Activated gamma-delta T cell (primary cell): ENCODE measurements at regions not wholly inside any gene's neighbourhood (a gene's known extent, or its start where the extent isn't known, plus 50 kb on each side); places are given as distances from the start of the nearest gene placed in this dataset.
"Not testable (repeated sequence)": the region's sequence is repeated elsewhere in the genome, so short reads cannot be mapped to it uniquely, and the experiment has no call there.

Experiments used
- DNase-seq: peaks from one replicate; lab custom pipeline; 2025; lab: John Stamatoyannopoulos, UW

DNA sequence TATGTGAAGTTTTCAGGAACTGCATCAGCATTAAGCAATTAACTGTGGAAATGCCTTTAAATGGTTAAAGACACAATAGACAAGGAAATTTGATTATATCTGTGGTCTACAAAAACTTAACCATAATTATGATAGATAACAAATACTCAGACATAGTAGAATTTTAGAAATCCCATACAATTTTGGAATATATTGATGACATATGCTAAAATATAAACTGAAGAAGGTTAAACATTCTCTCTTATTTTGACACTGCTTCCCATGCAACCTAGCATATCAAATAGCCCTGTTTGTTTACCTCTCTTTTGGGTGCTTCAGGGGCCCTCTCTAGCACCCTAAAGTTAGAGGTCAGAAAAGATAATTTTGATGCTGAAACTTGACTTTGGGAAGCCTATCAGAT is 1274.8 kb upstream of the SLC39A10 start:
- DNase-seq = no peak

DNA sequence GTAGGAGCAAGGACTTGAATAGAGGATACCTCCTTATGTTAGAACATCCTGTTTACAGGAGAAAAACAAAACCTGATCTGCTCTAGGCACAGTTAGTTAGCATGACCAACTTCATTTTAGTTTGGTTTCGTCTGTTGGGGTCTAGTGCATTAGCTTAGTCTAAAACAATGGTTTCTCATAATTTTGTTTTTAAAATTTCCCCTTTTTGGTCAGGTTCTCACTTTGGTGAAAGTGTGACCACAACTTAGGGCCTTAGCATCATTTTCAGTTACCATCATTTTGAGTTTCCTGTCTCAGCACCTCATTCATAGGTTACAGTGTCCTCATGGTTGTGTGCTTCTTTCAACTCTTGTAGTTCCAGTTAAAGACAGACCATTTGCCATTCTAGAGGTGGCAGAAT is 1277.0 kb upstream of the SLC39A10 start:
- no peak for DNase-seq

DNA sequence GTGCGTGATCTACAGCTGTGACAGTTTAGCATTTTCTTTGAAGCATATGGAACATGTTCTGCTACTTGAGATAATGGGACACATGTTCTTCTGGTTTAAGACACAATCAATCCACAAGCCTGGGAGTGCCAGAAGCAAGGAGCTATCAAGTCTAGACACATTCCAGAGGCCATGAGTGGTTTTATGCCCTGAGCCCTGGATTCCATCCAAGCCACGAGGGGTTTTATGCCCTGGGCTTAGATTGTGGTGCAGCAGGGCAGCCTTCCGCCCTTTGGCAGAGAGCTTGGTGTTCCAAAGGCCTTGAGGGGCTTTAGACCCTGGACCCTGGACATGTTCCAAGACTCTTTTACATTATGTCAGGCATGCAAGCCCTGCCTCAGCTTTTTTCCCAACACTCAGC is 1289.6 kb upstream of the SLC39A10 start:
- DNase-seq = not testable (repeated sequence)

- DNase-seq = no peak
These were observed 1293.1 kb upstream of the SLC39A10 start for GRCh38 chr2:194363878-194364277.

- no peak for DNase-seq
These were observed 1293.7 kb upstream of the SLC39A10 start for GRCh38 chr2:194363295-194363694.

- no peak for DNase-seq
These were observed 1304.5 kb upstream of the SLC39A10 start for GRCh38 chr2:194352505-194352904.

DNA sequence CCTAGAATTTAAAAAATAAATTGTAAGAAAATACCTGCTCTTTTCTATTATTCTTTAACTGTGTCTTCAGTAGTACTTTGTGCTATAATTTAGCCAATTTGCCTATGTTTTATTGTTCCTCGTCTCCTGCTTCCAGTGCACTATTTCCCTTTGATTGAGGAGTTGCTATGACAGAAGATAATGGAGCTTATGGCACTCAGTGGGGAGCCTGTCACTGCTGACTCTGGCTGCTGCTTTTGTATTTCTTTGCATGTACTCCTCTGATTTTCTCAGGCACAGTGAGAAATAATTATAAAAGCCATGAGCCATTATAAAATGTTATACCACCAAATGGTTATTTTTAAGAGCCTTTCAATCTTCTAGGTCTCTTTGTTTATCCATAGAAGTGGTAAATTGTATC is 1310.8 kb upstream of the SLC39A10 start:
- DNase-seq = no peak

DNA sequence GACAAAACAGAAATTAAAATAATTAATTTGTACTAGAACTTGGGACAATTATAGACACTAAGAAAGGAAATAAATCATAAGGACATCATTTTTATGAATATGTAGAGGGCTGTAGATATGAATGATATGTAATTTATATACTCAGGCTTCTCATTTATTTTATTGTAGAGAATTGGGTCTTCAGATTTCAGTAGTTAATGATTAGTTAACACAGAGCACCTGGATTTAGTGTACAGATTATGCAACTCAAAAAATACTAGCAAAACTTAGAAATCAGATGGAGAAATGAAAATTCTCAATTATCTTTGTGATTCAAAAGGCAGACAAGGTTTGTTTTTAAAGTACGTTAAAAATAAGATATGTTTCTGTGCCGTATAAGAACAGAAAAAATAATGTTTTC is 1311.7 kb upstream of the SLC39A10 start:
- DNase-seq = no peak

- no peak for DNase-seq
These were observed 1313.9 kb upstream of the SLC39A10 start for GRCh38 chr2:194343167-194343566.

GRCh38 chr2:194332799-194333490 is 1324.1 kb upstream of the SLC39A10 start:
- no peak for DNase-seq

- DNase-seq = no peak
These were observed 1328.6 kb upstream of the SLC39A10 start for GRCh38 chr2:194328456-194328855.

- no peak for DNase-seq
These were observed 1329.7 kb upstream of the SLC39A10 start for GRCh38 chr2:194327196-194327888.

DNA sequence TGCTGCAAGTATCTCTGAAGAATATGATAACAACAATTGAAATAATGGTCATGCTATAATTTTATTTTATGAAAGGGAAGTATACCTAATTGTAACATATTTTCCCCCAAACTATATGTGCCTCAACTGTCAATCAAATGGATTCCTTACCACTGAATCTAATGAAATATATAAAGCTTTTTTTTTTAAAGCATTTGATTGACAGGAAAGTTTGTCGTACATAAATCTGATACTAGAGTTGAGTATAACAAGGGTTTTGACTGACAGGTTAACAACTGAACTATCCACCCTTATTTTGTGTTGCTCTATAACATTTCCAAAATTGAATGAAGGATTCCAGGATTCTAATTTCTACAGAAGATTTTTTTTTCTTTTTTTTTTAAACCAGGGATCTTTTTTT is 1333.3 kb upstream of the SLC39A10 start:
- DNase-seq = no peak

GRCh38 chr2:194320520-194320919 is 1336.5 kb upstream of the SLC39A10 start:
- no peak for DNase-seq

DNA sequence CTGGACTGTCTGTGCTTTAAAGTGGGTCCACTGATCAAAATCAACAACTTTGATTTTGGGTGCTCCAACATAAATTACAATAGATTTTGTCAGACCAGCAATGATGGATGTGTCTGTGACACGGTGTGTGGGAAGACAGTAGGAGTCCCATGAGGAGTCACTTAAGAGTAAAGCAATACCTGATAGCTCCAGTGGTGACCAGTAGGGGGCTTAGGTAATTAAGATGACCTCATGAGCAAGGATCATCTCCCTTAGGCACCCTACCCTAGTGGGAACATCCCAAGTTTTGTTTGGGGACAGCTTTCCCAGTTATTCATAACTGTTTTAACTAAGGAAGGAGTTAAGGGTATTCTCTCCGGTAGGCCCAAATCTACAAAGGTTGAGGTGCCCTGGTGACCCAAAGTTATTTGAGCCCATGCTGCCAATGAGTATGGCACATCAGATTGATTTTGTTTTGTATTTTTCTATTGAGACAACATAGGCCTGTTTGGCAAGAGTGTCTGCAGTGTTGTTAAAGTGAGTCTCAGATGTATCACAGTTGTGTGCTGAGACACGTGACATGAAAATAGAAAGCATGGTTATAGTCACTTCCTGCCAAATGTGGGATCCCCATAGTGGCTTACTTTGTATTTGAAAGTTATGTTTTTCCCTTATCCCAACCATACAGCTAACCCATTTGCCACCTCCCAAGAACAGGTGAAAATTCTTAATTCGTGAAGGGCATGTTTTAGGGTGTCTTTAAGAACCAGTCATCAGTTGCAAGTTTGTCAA is 1337.6 kb upstream of the SLC39A10 start:
- no peak for DNase-seq

DNA sequence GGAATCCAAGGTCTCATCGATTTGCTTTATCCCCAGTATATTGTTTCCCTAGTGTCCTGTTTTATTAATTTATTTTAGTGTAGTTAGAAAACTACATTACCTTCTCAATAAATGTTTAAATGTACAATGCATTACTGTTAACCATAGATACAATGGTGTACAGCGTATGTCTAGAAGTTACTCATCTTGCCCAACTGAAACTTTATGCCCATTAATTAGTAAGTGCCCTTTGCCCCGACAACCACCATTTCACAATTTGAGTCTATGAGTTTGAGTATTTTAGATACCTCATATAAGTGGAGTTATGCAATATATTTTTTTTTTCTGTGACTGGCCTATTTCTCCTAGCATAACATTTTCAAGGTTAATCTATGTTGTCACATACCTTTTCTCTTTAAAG is 1343.0 kb upstream of the SLC39A10 start:
- DNase-seq = no peak

GRCh38 chr2:194304191-194304590 is 1352.8 kb upstream of the SLC39A10 start:
- DNase-seq = no peak

- no peak for DNase-seq
These were observed 1355.1 kb upstream of the SLC39A10 start for GRCh38 chr2:194301946-194302345.

- no peak for DNase-seq
These were observed 1362.9 kb upstream of the SLC39A10 start for GRCh38 chr2:194294156-194294555.

DNA sequence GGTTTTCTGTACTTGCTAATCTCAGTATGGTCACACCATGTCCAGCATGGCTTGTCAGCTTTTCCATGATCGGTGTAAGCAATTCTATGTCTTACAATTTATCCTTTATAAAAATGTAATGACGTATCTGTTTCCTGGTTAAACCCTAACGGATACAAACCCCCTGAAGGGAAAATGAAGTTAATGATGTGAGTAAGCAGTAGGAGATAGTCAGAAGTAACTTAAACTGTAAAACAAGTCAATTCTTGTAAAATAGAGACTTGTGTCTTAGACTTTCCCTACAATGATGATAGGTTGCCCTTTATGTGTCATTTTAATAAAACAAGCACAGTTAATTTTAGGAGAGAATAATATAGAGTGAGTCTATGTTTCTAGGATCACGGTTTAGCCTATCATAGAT is 1365.9 kb upstream of the SLC39A10 start:
- no peak for DNase-seq

DNA sequence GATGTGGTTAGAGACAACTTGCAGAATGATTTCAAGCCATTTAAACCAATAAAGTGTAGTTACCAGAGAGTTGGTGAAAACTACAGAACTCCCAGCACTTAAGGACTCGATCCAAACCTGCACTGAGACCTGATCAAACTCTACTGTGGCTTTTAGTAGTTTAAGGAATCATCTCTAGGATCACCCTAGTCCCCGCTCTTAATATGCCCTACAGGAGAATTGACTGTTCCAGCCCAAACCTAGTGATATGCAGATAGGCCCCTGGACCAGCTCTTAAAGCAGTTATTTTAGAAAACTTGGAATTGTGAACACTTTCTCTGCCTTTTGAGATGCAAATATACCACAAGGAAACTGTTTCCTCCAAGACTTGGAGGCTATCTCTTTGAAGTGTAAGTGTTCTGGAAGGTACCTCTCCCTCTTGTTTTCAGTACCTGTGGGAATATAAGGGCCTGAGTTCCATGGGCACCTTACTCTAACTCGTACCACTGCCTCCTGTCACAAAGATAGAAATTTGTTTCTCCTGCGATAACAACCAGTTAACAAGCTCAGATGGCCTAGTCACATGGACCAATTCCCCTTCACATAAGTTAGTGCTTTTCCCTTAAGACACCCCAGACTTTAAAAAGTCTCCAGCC is 1367.2 kb upstream of the SLC39A10 start:
- DNase-seq = no peak

GRCh38 chr2:194276667-194277066 is 1380.4 kb upstream of the SLC39A10 start:
- not testable (repeated sequence) for DNase-seq
